Ovary (tissue), 3 donors: ENCODE measurements at regions not wholly inside any gene's neighbourhood (a gene's known extent, or its start where the extent isn't known, plus 50 kb on each side); places are given as distances from the start of the nearest gene placed in this dataset.

Source experiments
- EP300 ChIP-seq: sonication (generic); formaldehyde crosslinking; IDR thresholded peaks from one replicate; pipeline ENCODE4 v1.6.1; 2017; ENCODE audit warnings: antibody characterized with exemption
- POLR2A ChIP-seq: fragments of 450-650 bp; IDR thresholded peaks from one replicate; pipeline ENCODE4 v1.6.1; 2017; ENCODE audit warnings: antibody characterized with exemption, mild to moderate bottlenecking, moderate library complexity
- TF ChIP-seq, protein P1 (sequence below), 3 donors: fragments of 450-650 bp in 2 of 3; fragments of 200-600 bp in 1 of 3; IDR thresholded peaks; one replicate each; pipeline versions ENCODE4 v1.5.1 to v1.8.0; 2016 to 2022; ENCODE audit warnings: antibody characterized with exemption in 3 of 3, mild to moderate bottlenecking in 1 of 3
- donor health status: DM: no; HTN: no; CAD: no.

DNA sequence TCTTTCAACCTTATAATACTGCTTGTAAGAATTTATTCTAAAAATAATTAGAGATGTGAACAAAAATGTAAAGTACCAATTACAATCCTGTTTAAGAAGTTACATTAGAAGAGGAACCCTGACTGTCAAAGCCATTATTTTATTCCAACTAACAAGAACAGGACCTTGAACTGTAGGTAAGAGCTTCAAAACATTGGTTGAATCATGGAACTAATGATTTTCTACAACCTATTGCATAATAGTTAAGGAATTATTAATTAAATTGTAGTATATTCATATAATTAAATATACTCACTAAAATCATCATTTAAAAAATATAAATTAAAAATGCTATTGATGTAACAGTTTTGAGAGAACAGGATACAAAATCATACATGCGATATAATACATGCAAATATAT lies 649.4 kb upstream of the KIRREL3 start:
- TF ChIP-seq, protein P1, sequence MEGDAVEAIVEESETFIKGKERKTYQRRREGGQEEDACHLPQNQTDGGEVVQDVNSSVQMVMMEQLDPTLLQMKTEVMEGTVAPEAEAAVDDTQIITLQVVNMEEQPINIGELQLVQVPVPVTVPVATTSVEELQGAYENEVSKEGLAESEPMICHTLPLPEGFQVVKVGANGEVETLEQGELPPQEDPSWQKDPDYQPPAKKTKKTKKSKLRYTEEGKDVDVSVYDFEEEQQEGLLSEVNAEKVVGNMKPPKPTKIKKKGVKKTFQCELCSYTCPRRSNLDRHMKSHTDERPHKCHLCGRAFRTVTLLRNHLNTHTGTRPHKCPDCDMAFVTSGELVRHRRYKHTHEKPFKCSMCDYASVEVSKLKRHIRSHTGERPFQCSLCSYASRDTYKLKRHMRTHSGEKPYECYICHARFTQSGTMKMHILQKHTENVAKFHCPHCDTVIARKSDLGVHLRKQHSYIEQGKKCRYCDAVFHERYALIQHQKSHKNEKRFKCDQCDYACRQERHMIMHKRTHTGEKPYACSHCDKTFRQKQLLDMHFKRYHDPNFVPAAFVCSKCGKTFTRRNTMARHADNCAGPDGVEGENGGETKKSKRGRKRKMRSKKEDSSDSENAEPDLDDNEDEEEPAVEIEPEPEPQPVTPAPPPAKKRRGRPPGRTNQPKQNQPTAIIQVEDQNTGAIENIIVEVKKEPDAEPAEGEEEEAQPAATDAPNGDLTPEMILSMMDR (IDR thresholded peaks at IDR 0.05) = no peak
- no peak for TF ChIP-seq EP300
- no peak for TF ChIP-seq POLR2A
